GM19035 (cell line): ENCODE measurements at regions not wholly inside any gene's neighbourhood (a gene's known extent, or its start where the extent isn't known, plus 50 kb on each side); places are given as distances from the start of the nearest gene placed in this dataset.
"Not testable (repeated sequence)": the region's sequence is repeated elsewhere in the genome, so short reads cannot be mapped to it uniquely, and the experiment has no call there.

ENCODE experiments used
- ATAC-seq: cut with Tn5 transposase; IDR thresholded peaks from one replicate; pipeline ENCODE4 v1.9.1; 2021; ENCODE audit not compliant: unreplicated experiment

DNA sequence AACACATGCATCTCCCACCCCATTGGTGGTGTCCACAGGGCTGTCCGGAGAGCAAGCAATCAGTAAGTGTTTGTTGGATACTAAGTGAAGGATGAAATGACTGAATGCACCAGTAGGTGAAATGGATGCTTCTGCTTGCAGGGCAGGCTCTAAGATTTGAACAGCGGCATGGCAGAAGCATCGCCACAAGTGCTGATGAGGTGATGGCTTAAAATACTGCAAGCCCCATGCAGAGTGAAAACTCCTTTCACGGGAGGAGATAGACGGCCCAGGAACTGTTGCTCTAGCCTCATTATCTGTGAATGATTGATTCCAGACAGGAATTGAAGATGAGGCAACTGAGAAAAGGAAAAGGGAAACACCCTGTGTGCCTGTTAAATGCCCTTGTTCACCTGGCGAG lies 158.9 kb downstream of the LY86 start:
- ATAC-seq: no peak

DNA sequence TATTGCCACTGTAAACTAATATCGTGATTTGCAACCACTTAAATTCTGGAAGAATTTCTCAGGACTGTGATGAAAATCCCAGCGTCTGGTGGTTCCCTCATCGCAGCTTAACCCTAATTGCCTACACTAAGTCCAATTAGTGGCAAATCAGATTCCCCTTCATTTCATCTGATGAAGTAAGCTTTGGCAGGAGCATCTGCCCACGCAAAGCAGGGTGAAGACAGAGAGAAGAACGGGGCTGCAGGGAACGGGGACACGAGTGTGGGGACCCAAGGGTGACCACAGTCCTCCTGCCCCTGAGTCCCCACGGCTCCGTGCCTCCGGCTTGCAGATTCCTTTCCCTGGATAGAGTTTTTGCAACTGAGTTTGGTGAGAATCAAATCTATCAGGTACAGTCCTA lies 159.5 kb downstream of the LY86 start:
- ATAC-seq: no peak

DNA sequence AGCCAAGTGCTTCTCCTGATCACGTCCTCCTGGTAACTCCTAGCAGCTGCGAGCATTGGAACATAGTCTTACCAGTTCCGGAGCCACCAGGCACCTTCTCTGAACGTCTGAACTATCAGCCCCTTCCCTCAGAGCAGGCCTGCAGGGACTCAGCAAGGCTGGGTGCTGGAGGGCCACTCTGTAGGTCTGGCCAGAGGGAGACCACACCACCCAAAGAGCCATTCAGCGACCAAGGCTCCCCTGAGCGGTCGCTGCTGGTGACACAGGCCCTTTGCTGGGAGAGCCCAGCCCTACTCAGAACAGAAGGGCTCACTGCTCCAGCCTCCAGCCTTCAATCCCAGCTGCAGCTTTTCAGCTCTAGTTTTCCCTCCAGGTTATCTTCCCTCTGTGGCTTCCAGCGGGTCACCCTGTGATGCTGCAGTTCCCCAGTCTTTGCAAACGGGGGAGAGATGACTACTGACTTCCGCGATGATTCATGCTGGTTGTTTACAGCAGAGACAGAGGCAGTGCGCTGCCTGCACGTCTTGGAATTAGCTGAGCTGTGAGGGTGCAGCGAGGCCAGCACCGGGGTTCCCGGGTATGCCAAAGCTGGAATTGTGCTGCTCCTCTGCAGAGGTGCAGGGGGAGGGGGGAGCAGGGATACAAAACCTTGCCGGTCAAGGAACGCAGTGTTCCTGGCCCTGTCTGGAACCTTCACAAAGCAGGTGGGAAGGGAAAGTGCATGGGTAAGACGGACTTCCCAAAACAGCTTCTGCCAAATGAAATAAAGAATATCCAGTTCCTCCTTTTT lies 161.4 kb downstream of the LY86 start:
- ATAC-seq: no peak

DNA sequence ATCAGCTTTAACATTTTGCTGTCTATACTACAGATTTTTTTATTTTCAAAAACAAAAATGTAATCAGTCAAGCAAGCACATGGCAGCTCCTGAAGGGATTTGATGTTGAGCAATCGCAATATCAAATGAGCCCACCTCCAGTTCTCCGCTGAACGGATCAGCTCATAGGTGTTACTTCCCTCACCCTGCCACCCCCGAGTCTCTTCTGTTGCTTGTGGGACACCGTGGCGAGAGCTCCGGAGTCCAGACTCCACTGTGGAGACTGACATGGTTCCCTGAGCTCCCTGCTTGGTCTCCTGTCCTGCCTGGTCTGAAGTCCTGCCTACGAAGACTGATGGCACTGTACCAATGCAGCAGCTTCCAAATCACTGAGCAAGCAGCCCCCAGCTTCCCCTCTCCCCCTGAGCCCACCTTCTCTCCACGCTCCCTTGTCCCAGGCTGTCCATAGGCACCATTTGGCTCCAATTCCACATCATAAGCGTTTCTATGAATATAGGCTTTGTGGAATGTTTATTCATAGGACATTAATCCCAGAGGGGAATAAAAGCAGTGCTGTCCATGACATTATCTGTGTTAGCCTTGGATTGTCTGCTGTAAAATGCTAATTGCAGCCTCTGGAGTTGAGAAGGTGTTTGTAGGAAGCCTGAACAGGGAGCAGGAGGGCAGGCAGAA lies 162.2 kb downstream of the LY86 start:
- no peak for ATAC-seq

GRCh38 chr6:6751266-6751596 lies 162.7 kb downstream of the LY86 start:
- ATAC-seq: no peak

DNA sequence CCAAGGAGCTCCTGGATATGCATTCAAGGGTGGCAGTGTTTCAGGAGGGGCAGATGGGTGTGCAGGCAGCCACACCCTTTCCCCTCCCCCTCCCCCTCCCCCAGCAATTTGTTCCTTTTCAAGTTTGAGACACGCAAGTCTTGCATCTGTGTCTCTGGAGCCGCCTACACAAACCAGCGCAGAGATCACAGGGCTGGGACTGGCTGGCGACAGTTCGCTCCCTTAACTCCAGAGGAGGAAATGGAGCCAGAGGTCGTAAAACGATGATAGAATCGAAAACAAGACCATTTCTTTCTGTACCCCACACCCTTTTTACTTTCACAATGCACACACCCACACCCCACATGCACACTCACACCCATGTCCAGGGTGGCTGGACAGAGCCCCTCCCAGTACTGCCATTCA lies 163.1 kb downstream of the LY86 start:
- no peak for ATAC-seq

DNA sequence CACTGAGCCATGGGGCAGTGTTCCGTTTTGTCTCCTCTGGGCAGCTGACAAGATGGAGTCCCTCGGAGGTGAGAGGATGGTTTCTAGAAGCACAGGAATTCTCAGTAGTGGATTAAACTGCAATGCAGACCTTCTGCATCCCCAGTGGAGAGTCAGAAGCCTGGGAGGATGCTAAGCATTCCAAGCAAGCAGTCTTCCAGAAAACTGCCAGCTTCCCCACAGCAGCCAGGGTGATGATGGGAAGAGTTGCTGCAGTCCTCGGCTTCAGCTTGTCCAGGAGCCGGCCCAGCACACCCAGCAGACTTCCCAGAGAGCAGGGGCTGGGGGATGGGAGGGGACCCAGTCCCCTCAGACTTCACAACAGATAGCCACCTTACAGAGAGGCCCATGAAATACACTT lies 163.6 kb downstream of the LY86 start:
- ATAC-seq: no peak

GRCh38 chr6:6753301-6753700 lies 164.8 kb downstream of the LY86 start:
- no peak for ATAC-seq

DNA sequence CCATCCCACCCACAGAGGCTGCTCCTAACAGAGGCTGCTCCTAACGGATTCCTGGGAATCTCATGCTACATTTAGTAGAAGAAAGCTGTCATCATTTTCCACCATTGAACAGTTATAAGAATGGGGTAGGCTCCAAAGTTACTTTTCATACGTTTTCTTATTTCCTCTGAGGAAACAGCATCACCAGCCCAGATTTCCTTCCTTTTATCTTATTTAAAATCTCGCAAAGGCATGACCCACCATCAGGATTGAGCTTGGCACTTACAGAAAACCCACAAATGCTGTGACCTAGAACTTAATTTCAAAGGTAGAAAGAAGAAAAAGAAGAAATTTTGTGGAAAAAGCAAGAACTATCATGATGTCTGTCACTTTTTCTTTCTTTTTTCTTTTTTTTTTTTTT lies 168.0 kb downstream of the LY86 start:
- ATAC-seq: no peak

- no peak for ATAC-seq
Measured at GRCh38 chr6:6758546-6758914, 170.0 kb downstream of the LY86 start.

DNA sequence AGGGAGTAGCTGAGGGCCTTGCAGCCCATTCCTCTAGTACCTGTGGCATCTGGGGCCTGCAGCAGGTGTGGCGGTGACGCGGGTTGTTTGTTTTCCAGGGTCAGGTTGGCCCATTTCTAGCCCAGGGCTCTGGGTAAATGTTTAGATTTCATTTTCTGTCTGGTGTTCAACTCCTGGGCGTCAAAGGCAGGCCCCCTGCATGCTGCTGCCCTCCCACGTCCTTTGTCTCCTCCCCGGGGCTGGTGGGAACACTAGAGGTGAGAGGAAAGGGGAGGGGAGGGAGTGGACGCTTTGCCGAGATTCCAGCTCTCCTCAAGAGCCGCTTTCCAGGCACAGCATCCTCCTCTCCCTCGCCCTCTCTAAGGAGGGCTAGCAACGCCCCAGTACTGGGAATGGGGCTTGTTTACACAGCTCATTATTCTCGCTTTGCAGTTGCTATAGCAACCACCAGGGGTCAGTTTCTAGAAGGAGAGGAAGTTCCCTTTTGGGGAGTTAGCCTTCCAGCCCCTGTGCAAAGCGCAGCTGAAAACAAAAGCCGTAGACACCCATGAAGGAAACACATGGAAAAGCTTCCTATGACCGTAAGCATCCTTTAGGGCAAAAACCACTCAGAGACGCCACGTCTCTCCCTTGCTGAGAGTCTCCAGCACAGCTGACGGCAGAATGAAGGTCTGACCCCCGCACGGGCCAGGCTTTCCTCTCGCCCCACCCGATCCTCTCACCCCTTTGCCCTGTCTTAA lies 170.6 kb downstream of the LY86 start:
- peak; percentile 78 for ATAC-seq

- ATAC-seq: no peak
Measured at GRCh38 chr6:6760002-6760401, 171.5 kb downstream of the LY86 start.

- not testable (repeated sequence) for ATAC-seq
Measured at GRCh38 chr6:6762566-6762965, 174.0 kb downstream of the LY86 start.

- ATAC-seq: no peak
Measured at GRCh38 chr6:6764764-6765434, 176.4 kb downstream of the LY86 start.

- ATAC-seq: no peak
Measured at GRCh38 chr6:6766230-6766905, 177.8 kb downstream of the LY86 start.

DNA sequence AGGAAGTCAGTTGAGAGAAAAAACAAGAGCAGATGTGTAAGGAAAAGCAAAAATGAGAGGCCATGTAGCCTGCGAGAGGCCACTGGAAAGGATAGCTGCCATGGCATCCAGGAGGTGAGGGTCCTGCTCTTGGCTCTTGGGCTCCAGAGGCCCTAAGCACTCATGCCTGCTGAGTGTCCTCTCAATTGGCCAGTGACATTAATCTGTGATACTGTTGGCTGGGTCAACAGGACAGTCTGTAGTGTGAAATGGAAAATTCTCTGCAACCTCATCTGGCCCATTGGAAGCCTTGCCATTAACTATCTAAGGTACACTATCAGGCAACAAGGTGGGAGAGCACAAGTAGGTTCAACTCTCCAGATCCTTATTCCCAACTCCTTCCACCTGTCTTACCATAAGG lies 180.9 kb downstream of the LY86 start:
- no peak for ATAC-seq

GRCh38 chr6:6771224-6771945 lies 182.9 kb downstream of the LY86 start:
- no peak for ATAC-seq

GRCh38 chr6:6771964-6772363 lies 183.4 kb downstream of the LY86 start:
- no peak for ATAC-seq

GRCh38 chr6:6772751-6773150 lies 184.2 kb downstream of the LY86 start:
- no peak for ATAC-seq

- no peak for ATAC-seq
Measured at GRCh38 chr6:6775074-6775473, 186.6 kb downstream of the LY86 start.
